Astrocyte of the cerebellum (primary cell): ENCODE measurements at regions not wholly inside any gene's neighbourhood (a gene's known extent, or its start where the extent isn't known, plus 50 kb on each side); places are given as distances from the start of the nearest gene placed in this dataset.
"Not testable (repeated sequence)": the region's sequence is repeated elsewhere in the genome, so short reads cannot be mapped to it uniquely, and the experiment has no call there.

Source experiments
- DNase-seq: peaks from one replicate; pipeline ENCODE4 v3.0.0-alpha.2; 2011; ENCODE audit warnings: low read depth
- H3K4me3 ChIP-seq: 2 replicates; pipeline ENCODE4 v1.5.1; 2011; ENCODE audit warnings: mild to moderate bottlenecking, low read depth, low read length, moderate library complexity
- CTCF ChIP-seq: IDR thresholded peaks from 2 replicates; pipeline ENCODE4 v1.5.1; 2012; ENCODE audit warnings: low read length, low read depth, moderate library complexity, mild to moderate bottlenecking; ENCODE audit errors: missing control alignments
- in situ Hi-C: cut with HindIII; loops from 2 replicates; pipeline ENCODE4 v1.10.0; 2017; ENCODE audit warnings: low sequenced_read_pairs

GRCh38 chrX:40855932-40856515 lies 120.7 kb upstream of the MED14 start:
- in situ Hi-C loops, result no loop called here
- no peak overlapping the region for H3K4me3 ChIP-seq
- no peak for TF ChIP-seq CTCF
- no peak for DNase-seq

- DNase-seq, H3K4me3 ChIP-seq, in situ Hi-C loops: not testable (repeated sequence)
Observed at GRCh38 chrX:40861952-40862554, 126.7 kb upstream of the MED14 start.

- H3K4me3 ChIP-seq, in situ Hi-C loops, DNase-seq: not testable (repeated sequence)
Observed at GRCh38 chrX:40863260-40863659, 127.9 kb upstream of the MED14 start.

- TF ChIP-seq CTCF, result no peak
- no peak for DNase-seq
- in situ Hi-C loops, result no loop called here
- H3K4me3 ChIP-seq, result no peak overlapping the region
Observed at GRCh38 chrX:40863671-40864070, 128.3 kb upstream of the MED14 start.

- TF ChIP-seq CTCF, result no peak
- in situ Hi-C loops, result no loop called here
- no peak for DNase-seq
- H3K4me3 ChIP-seq, result no peak overlapping the region
Observed at GRCh38 chrX:40864972-40865371, 129.6 kb upstream of the MED14 start.

GRCh38 chrX:40866893-40867292 lies 131.6 kb upstream of the MED14 start:
- DNase-seq, result no peak
- TF ChIP-seq CTCF, result no peak
- H3K4me3 ChIP-seq, result no peak overlapping the region
- in situ Hi-C loops, result no loop called here

GRCh38 chrX:40867352-40867751 lies 132.0 kb upstream of the MED14 start:
- no peak for DNase-seq
- TF ChIP-seq CTCF, result no peak
- in situ Hi-C loops, result no loop called here
- no peak overlapping the region for H3K4me3 ChIP-seq
